TTC549 (cell line): ENCODE measurements at regions not wholly inside any gene's neighbourhood (a gene's known extent, or its start where the extent isn't known, plus 50 kb on each side); places are given as distances from the start of the nearest gene placed in this dataset.
A peak's percentile ranks its signal among the peaks of the same experiment; 100 is the strongest.

Experiments used
- FAIRE-seq: peaks from 2 replicates; lab custom pipeline; 2012; peaks lifted over from hg19 to GRCh38; lab: Jason Lieb, UNC

DNA sequence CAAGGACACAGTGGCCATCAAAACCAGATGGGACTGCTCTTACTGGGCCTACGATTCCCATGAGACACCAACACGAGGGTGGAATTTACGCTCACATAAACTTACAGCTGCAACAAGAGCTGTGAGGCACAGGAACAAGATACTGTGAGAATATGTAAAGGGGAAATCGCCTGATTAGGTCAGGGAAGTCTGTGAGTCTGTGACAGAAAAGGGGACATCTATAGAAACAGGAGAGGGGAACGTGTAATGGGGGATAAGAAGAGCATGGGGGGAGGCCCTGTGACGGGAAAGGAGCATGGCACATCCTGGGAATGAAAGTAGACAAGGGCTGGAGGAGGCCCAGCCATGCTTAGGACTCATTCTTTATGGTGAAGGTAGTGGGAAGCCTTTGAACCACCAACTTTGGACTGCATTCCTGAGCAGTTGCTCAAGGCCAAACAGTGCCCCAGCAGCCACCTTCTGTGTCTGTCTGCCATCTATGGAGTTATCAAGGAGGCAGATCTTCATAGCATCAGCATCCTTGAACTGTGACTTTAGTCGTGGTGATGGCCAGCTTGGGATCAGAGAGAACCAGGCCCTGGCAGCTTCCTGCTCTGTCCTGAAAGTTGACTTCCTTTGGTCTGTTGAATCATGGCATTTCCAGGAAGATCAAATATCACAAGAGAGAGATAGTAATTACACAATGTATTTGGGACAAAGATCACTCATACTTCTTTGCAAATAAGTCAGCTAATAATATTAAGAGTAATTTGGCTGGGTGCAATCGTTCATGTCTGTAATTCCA is 87.9 kb upstream of the FAM169A start:
- no peak for FAIRE-seq

DNA sequence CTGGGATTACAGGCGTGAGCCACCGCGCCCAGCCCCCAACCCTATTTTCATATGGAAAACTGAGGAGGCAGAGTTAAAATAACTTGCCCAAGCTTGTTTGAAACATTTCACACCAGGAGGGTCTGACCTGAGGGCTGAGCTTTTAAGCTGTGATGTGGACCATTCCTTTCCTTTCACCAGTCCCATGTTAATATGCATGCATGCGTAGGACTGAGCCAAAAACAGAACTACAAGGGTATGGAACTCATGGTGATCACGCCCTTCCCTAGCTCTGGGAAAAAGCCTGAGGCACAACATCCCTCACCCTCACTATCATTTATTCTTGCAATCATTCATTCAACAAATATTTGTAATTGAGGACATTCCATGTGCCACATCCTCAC is 87.4 kb upstream of the FAM169A start:
- FAIRE-seq: no peak

DNA sequence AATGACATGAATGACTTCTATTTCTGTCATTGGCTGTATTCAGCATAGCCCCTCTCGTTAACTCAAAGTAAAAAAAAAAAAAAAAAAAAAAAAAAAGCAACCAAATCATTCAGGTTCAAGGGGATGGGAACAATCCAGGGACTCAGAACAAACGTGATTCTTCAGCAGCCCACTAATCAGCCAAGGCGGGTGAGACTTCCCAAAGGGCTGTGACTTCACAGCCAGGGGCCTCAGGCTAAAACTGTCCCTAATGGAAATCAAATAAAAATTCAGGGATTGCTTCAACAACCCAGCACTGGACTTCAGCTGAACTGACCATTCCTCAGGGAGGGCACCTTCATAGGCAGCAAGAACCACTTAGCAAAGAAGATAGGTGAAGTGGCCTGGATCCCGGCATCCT is 86.2 kb upstream of the FAM169A start:
- FAIRE-seq: no peak

DNA sequence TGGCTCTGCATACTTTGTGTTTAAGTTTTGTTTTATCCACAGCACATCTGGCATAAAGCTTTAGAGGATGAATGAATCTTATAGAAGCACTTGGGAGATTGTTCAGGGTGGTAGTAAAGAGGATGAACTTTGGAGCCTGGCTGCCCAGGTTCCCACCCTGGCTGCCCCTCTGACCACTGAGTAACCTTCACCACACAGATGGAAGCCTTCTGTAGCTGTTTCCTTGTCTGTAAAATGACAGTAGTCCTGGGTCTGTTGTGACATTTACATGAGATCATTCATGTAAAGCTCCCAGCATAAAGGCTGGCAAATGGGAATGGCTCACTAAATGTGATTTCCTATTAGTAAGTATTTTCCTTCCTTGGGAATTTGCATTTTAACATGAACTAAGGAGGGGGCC is 85.7 kb upstream of the FAM169A start:
- FAIRE-seq: no peak

DNA sequence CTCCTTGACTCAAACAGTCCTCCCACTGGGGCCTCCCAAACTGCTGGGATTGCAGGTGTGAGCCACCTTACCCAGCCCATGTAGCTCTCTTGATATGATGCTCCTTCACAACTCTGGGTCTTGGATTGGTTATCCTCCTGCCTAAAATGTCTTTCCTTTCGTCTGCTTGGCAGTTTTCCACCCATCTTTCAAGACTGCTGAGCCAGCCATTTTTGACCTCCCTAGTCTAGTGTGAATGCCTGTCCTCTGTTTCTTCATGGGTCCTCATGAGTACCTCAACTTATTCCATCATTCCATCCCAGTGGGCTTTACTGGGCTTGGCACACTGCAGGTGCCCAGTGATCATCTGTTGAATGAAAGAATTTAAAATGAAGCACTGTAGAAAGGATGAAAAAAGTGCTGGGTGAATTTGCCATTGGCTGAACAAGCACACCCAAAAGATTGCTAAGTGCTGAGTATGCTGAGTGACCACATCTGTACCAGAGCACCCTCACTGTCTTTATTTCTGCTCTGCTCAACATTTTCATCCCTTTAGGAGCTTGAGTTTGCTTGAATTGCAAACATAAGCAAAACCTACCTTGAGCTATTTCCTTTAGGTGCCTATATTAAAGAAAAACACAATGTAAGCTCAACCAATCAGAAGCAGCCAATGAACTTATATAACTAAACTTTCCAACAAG is 84.8 kb upstream of the FAM169A start:
- no peak for FAIRE-seq

DNA sequence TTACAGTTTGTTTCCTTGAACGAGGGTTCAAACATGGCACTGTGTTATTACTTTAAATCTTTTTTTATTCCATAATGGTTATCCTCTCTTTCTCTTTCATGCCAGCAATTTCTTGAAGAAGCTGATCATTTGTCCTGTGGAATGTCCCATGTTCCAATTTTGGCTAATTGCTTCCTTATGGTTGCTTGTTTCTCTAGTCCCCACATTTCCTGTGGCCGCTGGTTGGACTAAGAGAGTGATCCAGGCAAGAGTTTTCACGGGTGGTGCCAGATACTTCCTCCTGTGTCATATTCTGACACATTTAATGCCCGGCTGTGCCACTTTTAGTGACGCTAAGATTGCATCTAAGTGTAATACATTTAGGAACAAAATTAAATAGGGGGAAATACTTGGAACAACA is 83.8 kb upstream of the FAM169A start:
- no peak for FAIRE-seq

DNA sequence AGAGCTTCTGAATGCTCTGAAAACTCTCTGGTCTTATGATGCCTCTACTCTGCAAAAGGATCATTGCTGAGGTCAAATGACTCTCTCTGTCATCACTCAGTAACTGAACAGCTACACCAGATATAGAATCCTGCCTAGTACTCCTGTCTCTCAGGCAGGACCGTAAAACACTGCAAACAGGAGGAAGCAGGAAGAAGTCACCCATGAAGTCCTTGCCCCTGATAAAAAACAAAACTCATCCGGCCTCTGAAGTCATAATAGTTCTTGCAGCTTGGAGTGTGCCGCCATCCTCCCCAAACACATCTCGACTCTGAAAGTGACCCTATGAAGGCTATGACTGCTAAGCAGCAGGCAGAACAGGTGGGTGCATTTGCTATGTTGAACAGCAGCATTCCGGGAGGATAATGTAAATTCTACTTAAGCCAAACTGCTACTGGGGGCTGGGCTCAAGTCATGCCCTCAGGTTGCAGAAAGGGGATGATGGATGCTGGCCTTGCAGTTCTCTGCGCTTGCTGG is 81.9 kb upstream of the FAM169A start:
- FAIRE-seq: no peak

DNA sequence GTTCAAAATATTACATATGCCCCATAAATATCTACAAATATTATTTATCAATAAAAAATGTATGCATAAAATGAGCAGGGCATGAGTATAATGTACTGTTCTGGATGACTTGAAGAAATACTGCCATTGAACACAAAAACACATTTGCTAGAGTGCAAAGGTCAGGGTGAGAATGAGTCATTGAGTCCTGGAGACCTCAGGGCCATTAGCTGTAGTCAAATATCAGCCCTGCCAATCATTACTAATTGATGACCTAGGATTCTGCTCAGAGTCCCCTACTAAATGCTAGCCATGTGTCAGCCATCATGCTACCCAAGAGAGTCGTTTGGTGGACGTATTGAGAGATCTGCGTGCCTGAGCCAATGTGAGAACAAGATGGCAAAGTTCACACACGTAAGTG is 80.3 kb upstream of the FAM169A start:
- FAIRE-seq: no peak

DNA sequence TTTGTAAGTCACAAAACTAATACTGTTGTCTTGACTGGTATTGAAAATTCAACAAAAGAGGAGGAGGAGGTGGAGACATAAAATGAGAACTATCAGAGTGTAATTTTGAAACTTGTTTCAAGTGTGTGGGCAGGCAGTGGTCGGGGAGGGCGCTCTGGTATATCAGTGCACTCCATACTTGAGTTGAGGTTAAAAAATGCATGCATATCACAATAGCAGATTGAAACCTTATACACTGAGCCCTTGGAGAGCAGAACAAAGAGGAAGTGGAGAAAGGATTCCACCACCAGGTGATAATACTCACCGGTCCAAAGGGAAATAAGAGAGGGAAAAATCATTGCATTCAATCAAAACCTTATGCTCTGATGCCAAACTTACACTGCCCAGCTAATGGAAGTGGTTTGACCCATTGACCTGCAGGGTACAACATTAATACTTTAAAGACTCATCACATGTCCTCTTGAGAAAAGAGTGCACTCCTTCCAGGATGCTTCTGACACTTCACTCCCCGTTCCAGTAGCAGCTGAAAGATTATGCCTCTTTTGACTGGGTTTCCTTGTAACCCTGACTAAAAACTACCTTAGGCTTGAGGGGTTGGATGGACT is 79.5 kb upstream of the FAM169A start:
- no peak for FAIRE-seq

DNA sequence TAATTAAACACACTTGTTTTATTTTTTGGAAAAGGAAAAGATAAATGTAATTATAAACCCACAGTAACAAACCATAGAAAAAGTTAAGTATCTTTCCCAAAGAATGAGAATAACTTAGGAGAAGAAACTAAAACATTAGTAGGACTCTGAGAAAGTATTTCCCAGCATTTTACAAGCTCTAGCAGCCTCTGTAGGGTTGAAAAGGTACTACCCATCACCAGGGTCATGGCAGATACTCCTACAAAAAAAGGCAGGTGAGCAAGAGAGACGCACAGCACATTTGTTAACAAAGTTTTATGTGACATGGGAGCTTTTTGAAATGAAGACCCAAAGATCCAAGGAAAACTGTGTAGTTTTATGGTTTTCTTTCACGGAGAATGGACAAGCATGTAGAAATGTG is 77.7 kb upstream of the FAM169A start:
- no peak for FAIRE-seq

DNA sequence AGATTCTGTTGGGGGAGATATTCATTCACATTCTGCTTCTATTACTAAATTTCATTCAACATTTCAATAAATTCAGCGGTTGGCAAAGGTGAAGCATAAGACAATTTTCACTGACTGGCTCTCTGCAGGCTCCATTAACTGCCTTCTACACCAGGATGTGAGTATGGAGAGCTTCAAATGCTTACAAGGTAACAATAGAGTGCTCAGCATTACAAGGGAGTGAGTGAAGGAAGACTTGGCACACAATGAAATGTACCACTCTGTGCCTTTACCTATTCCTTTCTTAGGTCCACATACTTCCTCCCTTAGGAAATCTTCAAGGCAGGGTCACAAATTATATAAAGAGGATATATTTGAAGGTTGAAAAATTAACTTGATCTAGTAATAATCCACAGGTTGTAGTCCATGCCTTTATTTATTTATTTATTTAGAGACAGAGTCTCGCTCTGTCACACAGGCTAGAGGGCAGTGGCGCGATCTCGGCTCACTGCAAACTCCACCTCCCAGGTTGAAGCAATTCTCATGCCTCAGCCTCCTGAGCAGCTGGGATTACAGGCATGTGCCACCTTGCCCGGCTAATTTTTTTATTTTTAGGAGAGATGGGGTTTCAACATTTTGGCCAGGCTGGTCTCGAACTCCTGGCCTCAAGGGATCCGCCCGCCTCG is 76.6 kb upstream of the FAM169A start:
- FAIRE-seq: no peak

DNA sequence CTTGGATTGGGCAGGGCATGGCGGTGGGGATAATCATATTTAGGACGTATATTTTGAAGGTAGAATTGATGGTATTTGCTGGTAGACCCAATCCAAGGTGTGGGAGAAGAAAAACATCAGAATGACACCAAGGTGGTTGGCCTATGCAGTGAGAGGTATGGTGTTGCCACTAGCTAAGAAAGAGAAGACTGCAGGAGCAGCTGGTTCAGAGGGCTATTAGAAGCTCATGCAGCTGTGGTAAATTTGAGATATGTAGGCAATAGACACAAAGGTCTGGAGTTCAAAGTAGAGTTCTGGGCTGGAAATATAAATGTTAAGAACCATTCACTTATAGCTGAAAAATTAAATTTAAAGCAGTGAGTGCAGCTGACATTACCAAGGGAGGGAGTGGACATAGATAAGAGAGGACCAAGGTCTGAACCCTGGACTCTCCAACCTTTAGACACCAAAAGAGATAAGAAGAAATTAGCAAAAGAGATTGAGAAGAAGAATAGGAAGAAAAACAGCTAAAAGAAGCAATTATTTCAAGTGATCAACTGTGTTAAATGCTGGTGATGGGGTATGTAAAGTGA is 74.7 kb upstream of the FAM169A start:
- no peak for FAIRE-seq

DNA sequence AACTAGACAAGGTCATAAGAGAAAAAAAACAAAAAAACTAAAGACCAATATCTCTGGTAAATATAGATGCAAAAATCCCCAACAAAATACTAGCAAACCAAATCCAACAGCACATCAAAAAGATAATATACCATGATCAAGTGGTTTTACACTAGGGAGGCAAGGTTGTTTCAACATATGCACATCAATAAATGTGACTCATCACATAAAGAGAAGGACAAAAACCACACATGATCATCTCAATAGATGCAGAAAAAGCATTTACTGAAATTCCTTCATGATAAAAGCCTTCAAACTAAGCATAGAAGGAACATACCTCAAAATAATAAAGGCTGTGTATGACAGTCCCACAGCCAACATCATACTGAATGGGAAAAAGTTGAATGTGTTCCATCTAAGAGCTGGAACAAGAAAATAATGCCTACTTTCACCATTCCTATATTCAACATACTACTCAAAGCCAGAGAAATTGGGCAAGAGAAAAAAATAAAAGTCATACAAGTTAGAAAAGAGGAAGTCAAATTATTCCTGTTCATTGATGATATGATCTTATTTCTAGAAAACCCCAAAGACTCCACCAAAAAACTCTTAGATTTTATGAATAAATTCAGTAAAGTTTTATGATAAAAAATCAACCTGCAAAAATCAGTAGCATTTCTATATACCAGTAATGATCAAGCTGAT is 72.2 kb upstream of the FAM169A start:
- no peak for FAIRE-seq

DNA sequence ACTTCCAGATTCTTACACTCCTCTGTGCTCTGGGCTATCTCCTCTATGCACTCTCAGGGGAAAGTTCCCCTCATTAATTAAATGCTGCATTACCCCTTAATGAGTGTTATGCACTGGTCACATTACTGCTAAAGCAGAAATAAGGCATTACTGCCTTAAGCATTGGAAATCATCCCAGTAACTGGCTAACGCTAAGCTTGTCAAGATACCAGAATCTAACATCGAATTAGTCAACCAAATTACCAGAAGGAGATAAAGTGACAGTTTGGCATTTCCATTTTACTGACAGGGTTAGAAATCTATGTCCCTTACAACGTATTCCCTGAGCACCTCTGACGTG is 69.5 kb upstream of the FAM169A start:
- no peak for FAIRE-seq

DNA sequence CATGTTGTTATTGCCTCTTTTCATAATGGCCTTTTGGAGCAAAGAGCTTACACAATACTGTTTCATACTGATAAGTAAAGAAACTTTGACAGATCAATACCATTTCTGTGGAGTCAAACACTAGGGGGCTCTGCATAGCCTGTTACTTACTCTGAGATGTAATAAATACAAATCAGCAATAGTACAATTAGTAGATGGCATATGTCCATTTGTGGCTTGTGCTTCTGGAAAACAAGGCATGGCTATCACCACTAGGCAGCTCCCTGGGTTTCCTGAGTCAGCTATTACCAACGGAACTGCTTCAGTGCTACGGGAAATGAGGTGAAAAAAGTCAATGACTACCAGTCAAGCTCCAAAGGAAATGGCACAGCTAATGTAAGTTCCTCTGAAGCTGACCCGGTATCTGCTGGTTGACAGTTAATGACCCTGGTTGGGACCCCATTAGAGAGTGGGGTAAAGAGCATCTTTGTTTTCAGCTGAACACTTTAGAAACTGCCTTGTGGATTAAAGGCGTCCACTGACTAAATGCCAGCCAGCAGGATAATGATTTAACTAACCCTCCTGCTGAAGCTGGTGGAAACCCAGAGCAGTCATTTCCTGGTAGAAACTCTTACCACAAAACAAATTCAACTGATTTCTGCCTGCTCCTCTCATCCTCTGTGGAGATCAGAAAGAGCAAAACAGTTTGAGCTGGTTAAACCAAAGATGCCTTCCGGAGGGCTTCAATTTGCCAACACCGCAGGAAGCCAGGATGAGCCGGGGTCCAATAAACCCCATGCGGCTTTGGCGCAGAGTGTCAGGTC is 69.0 kb upstream of the FAM169A start:
- FAIRE-seq: no peak

DNA sequence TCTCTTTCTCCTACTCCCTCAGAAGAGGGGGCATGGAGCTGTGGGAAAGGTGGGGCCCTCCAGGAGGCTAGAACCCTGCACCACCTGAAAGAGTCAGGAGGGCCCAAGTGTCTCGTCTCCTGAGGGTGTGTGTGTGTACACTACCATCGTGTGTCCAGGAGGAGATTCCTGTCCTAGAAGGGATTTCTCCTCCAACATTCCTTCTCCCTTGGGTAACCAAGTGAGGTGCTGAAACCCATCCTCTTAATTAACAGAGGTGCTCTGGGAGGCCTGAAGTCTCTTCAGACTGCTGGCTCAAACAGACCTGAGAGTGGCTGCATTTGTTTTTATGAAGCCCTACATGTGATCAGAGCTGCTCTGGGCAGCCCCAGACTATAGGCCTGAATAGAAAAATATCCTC is 61.1 kb upstream of the FAM169A start:
- no peak for FAIRE-seq

DNA sequence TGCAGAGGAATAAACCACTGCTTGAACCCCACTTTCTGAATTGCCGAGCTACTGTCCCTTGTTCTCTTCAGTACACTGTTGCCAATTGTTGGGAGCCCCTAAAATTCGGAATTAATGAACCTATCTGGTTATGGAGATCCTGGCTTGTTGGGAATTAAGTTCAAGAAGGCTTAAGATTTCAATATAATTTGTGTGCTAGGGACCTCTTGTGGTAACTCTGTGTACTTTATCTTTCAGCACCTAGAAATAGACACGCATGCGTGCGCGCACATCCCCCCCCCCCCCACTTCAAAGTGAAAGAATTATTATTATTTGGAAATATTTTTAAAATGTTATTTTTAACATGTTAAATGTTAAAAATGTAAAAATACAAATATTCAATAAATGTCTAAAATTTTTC is 53.3 kb upstream of the FAM169A start:
- FAIRE-seq: peak; percentile 77

DNA sequence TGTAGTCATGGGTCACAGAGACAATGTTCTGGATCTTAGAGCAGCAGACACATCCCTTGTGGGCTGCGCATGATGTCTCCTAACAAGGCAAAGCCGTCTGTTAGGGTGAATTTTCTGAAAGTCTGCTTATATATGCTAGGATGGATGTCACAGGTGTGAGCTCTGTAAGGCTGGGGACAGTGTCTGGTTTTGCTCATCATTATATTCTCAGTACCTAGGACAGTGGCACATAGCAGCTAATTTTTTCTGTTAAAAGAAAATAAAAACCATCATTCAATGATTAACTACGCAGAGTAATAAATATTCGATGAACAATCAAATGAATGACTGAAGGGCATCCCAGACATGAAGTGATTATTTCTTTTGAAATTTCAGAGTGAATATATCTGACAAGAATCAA is 52.9 kb upstream of the FAM169A start:
- FAIRE-seq: no peak

DNA sequence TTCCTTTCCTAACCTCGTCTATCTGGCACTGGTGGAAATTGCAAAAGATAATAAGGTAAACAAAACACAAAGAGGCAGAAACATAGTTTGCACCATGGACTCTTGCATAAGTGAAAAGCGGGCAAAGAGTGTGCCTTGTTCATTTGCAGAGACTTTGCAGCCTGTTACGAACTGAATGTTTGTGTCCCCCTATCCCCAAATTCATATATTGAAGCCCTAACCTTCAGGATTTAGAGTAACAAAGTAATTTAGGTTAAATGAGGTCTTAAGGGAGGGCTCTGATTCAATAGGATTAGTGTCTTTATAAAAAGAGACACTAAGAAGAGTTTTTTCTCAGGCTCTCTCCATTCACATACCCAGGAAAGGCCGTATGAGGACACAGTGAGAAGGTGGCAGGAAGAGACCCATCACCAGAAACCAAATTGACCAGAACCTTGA is 52.1 kb upstream of the FAM169A start:
- no peak for FAIRE-seq

DNA sequence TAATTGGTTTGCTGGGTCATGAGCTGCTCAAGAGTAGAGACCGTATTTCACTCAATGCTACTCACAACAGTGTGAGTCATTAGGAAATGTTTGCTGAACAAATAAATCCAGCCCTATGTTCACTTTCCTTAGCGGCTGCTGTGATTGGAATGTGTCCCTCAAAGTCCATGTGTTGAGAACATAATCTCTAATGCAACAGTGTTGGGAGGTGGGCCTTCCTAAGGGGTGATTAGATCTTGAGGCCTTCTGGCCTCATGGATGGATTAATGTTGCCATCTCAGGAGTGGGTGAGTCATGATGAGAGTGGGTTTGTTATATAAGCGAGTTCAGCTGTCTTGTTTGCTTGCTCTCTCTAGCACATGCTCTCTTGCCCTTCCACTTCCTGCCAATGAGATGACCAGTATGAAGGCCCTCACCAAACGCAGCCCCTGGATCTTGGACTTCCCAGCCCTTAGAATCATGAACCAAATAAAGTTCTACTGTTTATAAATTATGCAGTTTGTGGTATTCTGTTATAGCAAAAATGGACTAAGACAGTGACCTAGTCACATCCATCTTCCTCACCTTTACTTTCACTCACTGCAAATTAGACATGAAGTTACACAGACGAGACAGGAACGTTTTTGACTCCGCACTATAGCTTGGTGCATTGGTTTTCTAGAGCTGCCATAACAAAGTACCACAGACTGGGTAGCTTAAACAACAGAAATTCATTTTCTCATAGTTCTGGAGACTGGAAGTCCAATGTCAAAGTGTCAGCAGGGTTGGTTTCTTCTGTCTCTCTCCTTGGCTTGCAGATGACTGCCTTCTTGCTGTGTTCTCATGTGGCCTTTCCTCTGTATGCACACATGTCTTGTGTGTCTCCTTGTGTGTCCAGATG is 50.9 kb upstream of the FAM169A start:
- no peak for FAIRE-seq
